ENCODE measurements at regions not wholly inside any gene's neighbourhood (a gene's known extent, or its start where the extent isn't known, plus 50 kb on each side); places are given as distances from the start of the nearest gene placed in this dataset.
"Not testable (repeated sequence)": the region's sequence is repeated elsewhere in the genome, so short reads cannot be mapped to it uniquely, and the experiment has no call there.

DNA sequence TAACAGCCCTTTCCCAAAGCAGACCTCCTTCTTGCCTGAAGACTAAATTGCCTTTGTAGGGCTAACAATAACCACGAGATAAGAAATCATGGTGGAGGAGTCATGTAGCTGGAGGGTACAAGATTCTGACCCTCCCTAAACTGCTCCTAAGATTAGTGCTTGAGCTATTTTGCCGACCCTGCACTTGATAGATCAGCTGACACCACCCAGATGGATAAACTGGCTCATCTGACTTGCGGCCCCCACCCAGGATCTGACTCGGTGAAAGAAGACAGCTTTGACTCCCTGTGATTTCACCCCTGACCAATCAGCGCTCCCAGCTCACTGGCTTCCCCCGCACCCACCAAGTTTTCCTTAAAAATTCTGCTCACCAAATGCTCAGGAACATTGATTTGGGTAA is 57.6 kb upstream of the UNC93A start:
- CTCF ChIA-PET, result no interaction called here
- Histone ChIP-seq H4K20me1 (ENCODE audit: insufficient read depth) (no peaks in the 10 kb centered on the region), H3K9me3 (no peaks in the 10 kb centered on the region), H3K4me3 (ENCODE audit: low read depth in 2 of 2, low read length in 1 of 2) (no peak overlapping the region), H3K4me1 (ENCODE audit: control insufficient read depth in 1 of 2, insufficient read depth in 2 of 2, low read depth in 1 of 2, low read length in 1 of 2) (peaks cover 0 to 27% of the 10 kb centered on the region in 2 experiments; a peak in 2 of 4 replicates), H3K9me2 (no peaks in the 10 kb centered on the region), H3K27ac (ENCODE audit: low read depth in 2 of 2, low read length in 1 of 2) (no peak overlapping the region), H3F3A (replicated peaks; ENCODE audit: insufficient read depth) (no peaks in the 10 kb centered on the region), H3K79me2 (ENCODE audit: insufficient read depth) (no peaks in the 10 kb centered on the region), H2AFZ (ENCODE audit: low read depth) (no peak overlapping the region), H3K27me3 (ENCODE audit: insufficient read depth) (no peaks in the 10 kb centered on the region; the same call in 1 of the 2 replicates), H3K36me3 (replicated peaks in 1 of 2; ENCODE audit: control insufficient read depth in 1 of 2, insufficient read depth in 2 of 2, low read length in 1 of 2) (no peaks in the 10 kb centered on the region), H3K9ac (no peak overlapping the region), H3K4me2 (no peak overlapping the region)
- TF ChIP-seq, protein P1, sequence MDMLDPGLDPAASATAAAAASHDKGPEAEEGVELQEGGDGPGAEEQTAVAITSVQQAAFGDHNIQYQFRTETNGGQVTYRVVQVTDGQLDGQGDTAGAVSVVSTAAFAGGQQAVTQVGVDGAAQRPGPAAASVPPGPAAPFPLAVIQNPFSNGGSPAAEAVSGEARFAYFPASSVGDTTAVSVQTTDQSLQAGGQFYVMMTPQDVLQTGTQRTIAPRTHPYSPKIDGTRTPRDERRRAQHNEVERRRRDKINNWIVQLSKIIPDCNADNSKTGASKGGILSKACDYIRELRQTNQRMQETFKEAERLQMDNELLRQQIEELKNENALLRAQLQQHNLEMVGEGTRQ (IDR thresholded peaks at IDR 0.05; ENCODE audit: borderline replicate concordance, low read depth, low read length), result no peak
- TF ChIP-seq JUND (IDR thresholded peaks at IDR 0.05) (no peak), RAD21 (IDR thresholded peaks at IDR 0.05; ENCODE audit: low read length) (no peak), RFX5 (IDR thresholded peaks at IDR 0.05; ENCODE audit: low read length) (no peak), RXRA (IDR thresholded peaks at IDR 0.05; ENCODE audit: borderline replicate concordance, low read depth) (no peak), RCOR1 (IDR thresholded peaks at IDR 0.05; ENCODE audit: low read length) (no peak), GABPA (IDR thresholded peaks at IDR 0.05; ENCODE audit: low read depth) (no peak), SMC3 (IDR thresholded peaks at IDR 0.05; ENCODE audit: low read depth, low read length) (no peak), FOSL2 (IDR thresholded peaks at IDR 0.05; ENCODE audit: borderline replicate concordance, low read depth) (no peak), CHD2 (IDR thresholded peaks at IDR 0.05; ENCODE audit: low read length, partially characterized antibody) (no peak), GATA2 (CRISPR knock-in tag; IDR thresholded peaks at IDR 0.05) (no peak), TCF12 (IDR thresholded peaks at IDR 0.05) (no peak), FOXJ3 (CRISPR knock-in tag; IDR thresholded peaks at IDR 0.05) (no peak), POLR2AphosphoS5 (IDR thresholded peaks at IDR 0.05; ENCODE audit: low read depth, low read length) (no peak), EP300 (IDR thresholded peaks at IDR 0.05; ENCODE audit: borderline replicate concordance in 1 of 2, low read depth in 1 of 2, low read length in 1 of 2) (no peak), TEAD4 (IDR thresholded peaks at IDR 0.05; ENCODE audit: borderline replicate concordance, insufficient read depth) (no peak)
- TF ChIP-seq, protein P2, sequence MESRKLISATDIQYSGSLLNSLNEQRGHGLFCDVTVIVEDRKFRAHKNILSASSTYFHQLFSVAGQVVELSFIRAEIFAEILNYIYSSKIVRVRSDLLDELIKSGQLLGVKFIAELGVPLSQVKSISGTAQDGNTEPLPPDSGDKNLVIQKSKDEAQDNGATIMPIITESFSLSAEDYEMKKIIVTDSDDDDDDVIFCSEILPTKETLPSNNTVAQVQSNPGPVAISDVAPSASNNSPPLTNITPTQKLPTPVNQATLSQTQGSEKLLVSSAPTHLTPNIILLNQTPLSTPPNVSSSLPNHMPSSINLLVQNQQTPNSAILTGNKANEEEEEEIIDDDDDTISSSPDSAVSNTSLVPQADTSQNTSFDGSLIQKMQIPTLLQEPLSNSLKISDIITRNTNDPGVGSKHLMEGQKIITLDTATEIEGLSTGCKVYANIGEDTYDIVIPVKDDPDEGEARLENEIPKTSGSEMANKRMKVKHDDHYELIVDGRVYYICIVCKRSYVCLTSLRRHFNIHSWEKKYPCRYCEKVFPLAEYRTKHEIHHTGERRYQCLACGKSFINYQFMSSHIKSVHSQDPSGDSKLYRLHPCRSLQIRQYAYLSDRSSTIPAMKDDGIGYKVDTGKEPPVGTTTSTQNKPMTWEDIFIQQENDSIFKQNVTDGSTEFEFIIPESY (IDR thresholded peaks at IDR 0.05; ENCODE audit: borderline replicate concordance, low read depth), result no peak
- TF ChIP-seq, protein P3, sequence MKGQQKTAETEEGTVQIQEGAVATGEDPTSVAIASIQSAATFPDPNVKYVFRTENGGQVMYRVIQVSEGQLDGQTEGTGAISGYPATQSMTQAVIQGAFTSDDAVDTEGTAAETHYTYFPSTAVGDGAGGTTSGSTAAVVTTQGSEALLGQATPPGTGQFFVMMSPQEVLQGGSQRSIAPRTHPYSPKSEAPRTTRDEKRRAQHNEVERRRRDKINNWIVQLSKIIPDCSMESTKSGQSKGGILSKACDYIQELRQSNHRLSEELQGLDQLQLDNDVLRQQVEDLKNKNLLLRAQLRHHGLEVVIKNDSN (IDR thresholded peaks at IDR 0.05; ENCODE audit: borderline replicate concordance, low read depth), result no peak
- DNase-seq, result no peak
- POLR2A ChIA-PET, result no interaction called here
- 36% methylated on average over 6 of the region's 6 CpGs for WGBS (ENCODE audit: low lambda C conversion rate)

DNA sequence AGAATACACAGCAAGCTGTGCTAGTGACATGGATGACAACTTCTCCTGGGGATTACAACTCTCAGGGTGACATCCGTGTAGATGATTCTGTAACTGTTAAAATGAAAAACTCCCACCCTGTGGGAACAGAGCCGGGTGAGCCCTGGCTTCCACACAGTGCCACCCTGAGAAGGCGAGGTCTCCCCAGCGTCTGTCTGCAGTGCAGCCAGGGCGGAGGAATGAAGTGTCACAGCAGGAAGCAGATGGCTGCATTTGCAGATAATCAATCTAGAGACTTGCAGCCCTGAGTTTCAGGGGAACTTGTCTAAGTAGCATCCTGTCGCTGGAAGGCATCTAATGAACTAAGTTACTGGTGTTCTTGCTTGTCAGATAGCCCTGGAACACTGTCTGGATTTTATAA is 56.5 kb upstream of the UNC93A start:
- H3K27me3 ChIP-seq (ENCODE audit: insufficient read depth); H2AFZ ChIP-seq (ENCODE audit: low read depth); H3K4me3 ChIP-seq (ENCODE audit: low read depth in 2 of 2, low read length in 1 of 2); H3K36me3 ChIP-seq (replicated peaks in 1 of 2; ENCODE audit: control insufficient read depth in 1 of 2, insufficient read depth in 2 of 2, low read length in 1 of 2); H3K9me2 ChIP-seq; H3K4me2 ChIP-seq; H3K9ac ChIP-seq; DNase-seq; H4K20me1 ChIP-seq (ENCODE audit: insufficient read depth); H3K79me2 ChIP-seq (ENCODE audit: insufficient read depth); POLR2A ChIA-PET; H3K9me3 ChIP-seq; H3F3A ChIP-seq (replicated peaks; ENCODE audit: insufficient read depth): not testable (repeated sequence)
- CTCF ChIA-PET, result interaction anchor here (0.6 kb wide), 1 partner anchor 43 kb away, joined by 3 read pairs; no protein-coding TSS in a partner anchor
- Histone ChIP-seq H3K27ac (ENCODE audit: low read depth in 2 of 2, low read length in 1 of 2) (peak overlapping the region in 1 of 2 experiments; percentile 87; a peak in 2 of 4 replicates), H3K4me1 (ENCODE audit: control insufficient read depth in 1 of 2, insufficient read depth in 2 of 2, low read depth in 1 of 2, low read length in 1 of 2) (peaks cover 0 to 27% of the 10 kb centered on the region in 2 experiments; a peak in 2 of 4 replicates)
- WGBS (ENCODE audit: low lambda C conversion rate), result 11% methylated on average over 3 of the region's 6 CpGs

All from SK-N-SH (cell line).